GM18508 (cell line): ENCODE measurements at regions not wholly inside any gene's neighbourhood (a gene's known extent, or its start where the extent isn't known, plus 50 kb on each side); places are given as distances from the start of the nearest gene placed in this dataset.
"Not testable (repeated sequence)": the region's sequence is repeated elsewhere in the genome, so short reads cannot be mapped to it uniquely, and the experiment has no call there.

Experiments
- ATAC-seq: cut with Tn5 transposase; IDR thresholded peaks from one replicate; pipeline ENCODE4 v1.9.1; 2021; ENCODE audit warnings: moderate number of reproducible peaks; ENCODE audit not compliant: insufficient read depth, unreplicated experiment

- no peak for ATAC-seq
These were observed 699.0 kb downstream of the BRINP1 start for GRCh38 chr9:118670011-118670953.

- no peak for ATAC-seq
These were observed 694.3 kb downstream of the BRINP1 start for GRCh38 chr9:118674942-118675341.

- not testable (repeated sequence) for ATAC-seq
These were observed 691.1 kb downstream of the BRINP1 start for GRCh38 chr9:118677936-118678653.

GRCh38 chr9:118686959-118687358 is 682.3 kb downstream of the BRINP1 start:
- no peak for ATAC-seq

GRCh38 chr9:118689280-118689679 is 680.0 kb downstream of the BRINP1 start:
- ATAC-seq: no peak

GRCh38 chr9:118692613-118693012 is 676.6 kb downstream of the BRINP1 start:
- no peak for ATAC-seq

GRCh38 chr9:118693645-118694044 is 675.6 kb downstream of the BRINP1 start:
- ATAC-seq: no peak

- ATAC-seq: not testable (repeated sequence)
These were observed 674.0 kb downstream of the BRINP1 start for GRCh38 chr9:118695249-118695648.

- ATAC-seq: no peak
These were observed 667.2 kb downstream of the BRINP1 start for GRCh38 chr9:118701985-118702384.

- ATAC-seq: no peak
These were observed 657.4 kb downstream of the BRINP1 start for GRCh38 chr9:118711843-118712242.

GRCh38 chr9:118721276-118721675 is 648.0 kb downstream of the BRINP1 start:
- no peak for ATAC-seq

- ATAC-seq: no peak
These were observed 647.3 kb downstream of the BRINP1 start for GRCh38 chr9:118721923-118722322.

GRCh38 chr9:118729981-118730380 is 639.3 kb downstream of the BRINP1 start:
- no peak for ATAC-seq

- ATAC-seq: no peak
These were observed 636.2 kb downstream of the BRINP1 start for GRCh38 chr9:118732998-118733397.

- ATAC-seq: no peak
These were observed 634.5 kb downstream of the BRINP1 start for GRCh38 chr9:118734696-118735095.

GRCh38 chr9:118736406-118736805 is 632.8 kb downstream of the BRINP1 start:
- no peak for ATAC-seq

GRCh38 chr9:118751077-118751847 is 618.0 kb downstream of the BRINP1 start:
- no peak for ATAC-seq

- ATAC-seq: no peak
These were observed 617.4 kb downstream of the BRINP1 start for GRCh38 chr9:118751848-118752223.

GRCh38 chr9:118761016-118761790 is 608.0 kb downstream of the BRINP1 start:
- no peak for ATAC-seq

GRCh38 chr9:118767571-118767970 is 601.7 kb downstream of the BRINP1 start:
- no peak for ATAC-seq
